Fibroblast of lung (primary cell): ENCODE measurements at regions not wholly inside any gene's neighbourhood (a gene's known extent, or its start where the extent isn't known, plus 50 kb on each side); places are given as distances from the start of the nearest gene placed in this dataset.

Experiments
- DNase-seq, 2 donors: peaks; one replicate each; pipeline versions ENCODE4 v3.0.0 to v3.0.0-alpha.2; 2010; ENCODE audit warnings: low read depth in 2 of 2
- H2AFZ ChIP-seq: 2 replicates; pipeline ENCODE4 v1.5.1; 2012; ENCODE audit warnings: low read length, control low read depth, inconsistent platforms
- H3K27ac ChIP-seq: 2 replicates; pipeline ENCODE4 v1.5.1; 2011; ENCODE audit warnings: low read length, control low read depth; ENCODE audit not compliant: insufficient read depth
- H3K27me3 ChIP-seq: 2 replicates; pipeline ENCODE4 v1.5.1; 2011; ENCODE audit warnings: mild to moderate bottlenecking, low read length; ENCODE audit not compliant: control insufficient read depth, insufficient read depth
- H3K36me3 ChIP-seq: 2 replicates; pipeline ENCODE4 v1.5.1; 2011; ENCODE audit warnings: low read length; ENCODE audit not compliant: control insufficient read depth, insufficient read depth
- H3K4me1 ChIP-seq: 2 replicates; pipeline ENCODE4 v1.5.1; 2011; ENCODE audit warnings: low read length; ENCODE audit not compliant: control insufficient read depth, insufficient read depth; ENCODE audit errors: extremely low read depth
- H3K4me2 ChIP-seq: 2 replicates; pipeline ENCODE4 v1.5.1; 2011; ENCODE audit warnings: low read length, control low read depth; ENCODE audit not compliant: insufficient read depth; ENCODE audit errors: extremely low read depth
- H3K4me3 ChIP-seq, 4 experiments: fragments of 200-600 bp in 1 of 4; sonication (generic) in 1 of 4; replicated peaks in 1 of 4; 2 replicates each; pipeline ENCODE4 v1.5.1; 2011 to 2016; ENCODE audit warnings: low read length in 4 of 4, low read depth in 3 of 4, mild to moderate bottlenecking in 3 of 4, control low read depth in 2 of 4, inconsistent platforms in 1 of 4, mixed read lengths in 1 of 4; ENCODE audit not compliant: insufficient read depth in 1 of 4; ENCODE audit errors: control extremely low read depth in 1 of 4
- H3K79me2 ChIP-seq: 2 replicates; pipeline ENCODE4 v1.5.1; 2012; ENCODE audit warnings: mild to moderate bottlenecking, low read length, inconsistent platforms; ENCODE audit not compliant: control insufficient read depth, insufficient read depth
- H3K9ac ChIP-seq: 2 replicates; pipeline ENCODE4 v1.5.1; 2011; ENCODE audit warnings: mild to moderate bottlenecking, low read length, control low read depth; ENCODE audit not compliant: insufficient read depth
- H3K9me3 ChIP-seq: 2 replicates; pipeline ENCODE4 v1.5.1; 2012; ENCODE audit warnings: low read depth, low read length; ENCODE audit not compliant: control insufficient read depth, insufficient read depth
- H4K20me1 ChIP-seq: 2 replicates; pipeline ENCODE4 v1.5.1; 2011; ENCODE audit warnings: low read length; ENCODE audit not compliant: control insufficient read depth, insufficient read depth; ENCODE audit errors: extremely low read depth
- CTCF ChIP-seq, 2 donors: IDR thresholded peaks in 1 of 2; conservative IDR thresholded peaks in 1 of 2; 1 replicate in 1 of 2; 2 replicates in 1 of 2; pipeline ENCODE4 v1.5.1; 2011 to 2012; ENCODE audit warnings: low read length in 2 of 2, control low read depth in 1 of 2, inconsistent platforms in 1 of 2, low read depth in 1 of 2, mild to moderate bottlenecking in 1 of 2
- EZH2 ChIP-seq: IDR thresholded peaks from 2 replicates; pipeline ENCODE4 v1.5.1; 2012; ENCODE audit warnings: low read length, control low read depth, mild to moderate bottlenecking; ENCODE audit errors: missing control alignments

- DNase-seq: peak; percentile 62 to 72
- H2AFZ ChIP-seq: no peak overlapping the region
- peaks cover 6% of the 10 kb centered on the region for H3K27me3 ChIP-seq
- TF ChIP-seq EZH2 (no peak), CTCF (conservative IDR thresholded peaks at IDR 0.05 in 1 of 2, IDR thresholded peaks at IDR 0.05 in 1 of 2; ENCODE audit: low read depth in 1 of 2, low read length in 2 of 2) (no peak)
- H3K4me1 ChIP-seq: peaks cover 22% of the 10 kb centered on the region
- H3K4me2 ChIP-seq: no peak overlapping the region
- H3K9me3 ChIP-seq: no peaks in the 10 kb centered on the region
- H3K79me2 ChIP-seq: no peaks in the 10 kb centered on the region
- no peak overlapping the region for H3K4me3 ChIP-seq
- H3K36me3 ChIP-seq: no peaks in the 10 kb centered on the region
- no peak overlapping the region for H3K27ac ChIP-seq
- H4K20me1 ChIP-seq: no peaks in the 10 kb centered on the region
- H3K9ac ChIP-seq: no peak overlapping the region
Measured at GRCh38 chr10:69728335-69728870, 73.3 kb upstream of the COL13A1 start.

- TF ChIP-seq CTCF (conservative IDR thresholded peaks at IDR 0.05 in 1 of 2, IDR thresholded peaks at IDR 0.05 in 1 of 2; ENCODE audit: low read depth in 1 of 2, low read length in 2 of 2): no peak
- no peak for TF ChIP-seq EZH2
- Histone ChIP-seq H3K36me3 (no peaks in the 10 kb centered on the region), H3K4me1 (peaks cover 29% of the 10 kb centered on the region), H2AFZ (no peak overlapping the region), H3K4me3 (no peak overlapping the region), H3K9ac (no peak overlapping the region), H3K4me2 (no peak overlapping the region), H4K20me1 (no peaks in the 10 kb centered on the region), H3K27ac (no peak overlapping the region), H3K9me3 (no peaks in the 10 kb centered on the region), H3K27me3 (peaks cover 6% of the 10 kb centered on the region), H3K79me2 (no peaks in the 10 kb centered on the region)
- DNase-seq: no peak
Measured at GRCh38 chr10:69729326-69730048, 72.2 kb upstream of the COL13A1 start.

- no peak for TF ChIP-seq CTCF (conservative IDR thresholded peaks at IDR 0.05 in 1 of 2, IDR thresholded peaks at IDR 0.05 in 1 of 2; ENCODE audit: low read depth in 1 of 2, low read length in 2 of 2)
- no peak for TF ChIP-seq EZH2
- Histone ChIP-seq H3K9ac (no peak overlapping the region), H3K27me3 (no peaks in the 10 kb centered on the region), H3K4me3 (no peak overlapping the region), H3K79me2 (no peaks in the 10 kb centered on the region), H3K4me1 (peaks cover 29% of the 10 kb centered on the region), H2AFZ (no peak overlapping the region), H3K9me3 (no peaks in the 10 kb centered on the region), H3K4me2 (no peak overlapping the region), H4K20me1 (no peaks in the 10 kb centered on the region), H3K36me3 (no peaks in the 10 kb centered on the region), H3K27ac (no peak overlapping the region)
- DNase-seq: peak; percentile 12 to 96
Measured at GRCh38 chr10:69730251-69731156, 71.2 kb upstream of the COL13A1 start.
